GM12878 (cell line): ENCODE measurements at regions not wholly inside any gene's neighbourhood (a gene's known extent, or its start where the extent isn't known, plus 50 kb on each side); places are given as distances from the start of the nearest gene placed in this dataset.
A peak's percentile ranks its signal among the peaks of the same experiment; 100 is the strongest.

Source experiments
- ATAC-seq: fragments of 200-7000 bp; cut with Tn5 transposase; 3 replicates; pipeline ENCODE4 v1.9.1; 2020; ENCODE audit warnings: mild to moderate bottlenecking, moderate library complexity
- BruUV-seq: library from RNA; stranded (reverse); fragments of 400-500 nt; replicated peaks from 2 replicates; lab custom pipeline; 2021; lab: Mats Ljungman, UMichigan
- CTCF ChIA-PET: fragments of 300-600 bp; sonication (Branson Sonifier 250); formaldehyde crosslinking; extraction: SDS; loops from one replicate; lab custom pipeline; 2021; ENCODE audit warnings: inconsistent platforms; lab: Yijun Ruan, JAX
- POLR2A ChIA-PET: fragments of 350-600 bp; formaldehyde crosslinking; extraction: SDS; loops from one replicate; lab custom pipeline; 2021; ENCODE audit warnings: inconsistent platforms; lab: Charles Lee
- RAD21 ChIA-PET: fragments of 300-600 bp; sonication (Branson Sonifier 250); formaldehyde crosslinking; loops from one replicate; lab custom pipeline; 2023; ENCODE audit warnings: antibody characterized with exemption; ENCODE audit not compliant: unreplicated experiment; lab: Charles Lee
- SMC1A ChIA-PET: fragments of 300-600 bp; sonication (Branson Sonifier 250); formaldehyde crosslinking; loops from one replicate; lab custom pipeline; 2023; ENCODE audit not compliant: unreplicated experiment, uncharacterized antibody; lab: Charles Lee
- DNase-seq: peaks from one replicate; pipeline ENCODE4 v3.0.0-alpha.2; 2011; ENCODE audit warnings: low read depth, low spot score
- FAIRE-seq: peaks from 3 replicates; lab custom pipeline; 2011; peaks lifted over from hg19 to GRCh38; lab: Jason Lieb, UNC
- H2AFZ ChIP-seq: 2 replicates; pipeline ENCODE4 v1.6.0; 2011; ENCODE audit warnings: low read depth, low read length, control low read depth; ENCODE audit not compliant: control insufficient read depth
- H3K27ac ChIP-seq: 2 replicates; pipeline ENCODE4 v1.5.1; 2011; ENCODE audit warnings: control low read depth; ENCODE audit not compliant: control insufficient read depth, insufficient read depth
- H3K27me3 ChIP-seq, 2 experiments: replicated peaks in 1 of 2; 2 replicates each; pipeline versions ENCODE4 v1.6.0 to v1.6.1; 2011; ENCODE audit warnings: low read length in 1 of 2; ENCODE audit not compliant: control insufficient read depth in 2 of 2, insufficient read depth in 2 of 2
- H3K36me3 ChIP-seq, 2 experiments: 2 replicates each; pipeline ENCODE4 v1.5.1; 2011; ENCODE audit warnings: low read length in 1 of 2; ENCODE audit not compliant: control insufficient read depth in 2 of 2, insufficient read depth in 2 of 2
- H3K4me1 ChIP-seq: 2 replicates; pipeline ENCODE4 v1.6.1; 2011; ENCODE audit warnings: mild to moderate bottlenecking, low read length, moderate library complexity, mixed read lengths; ENCODE audit not compliant: control insufficient read depth, insufficient read depth
- H3K4me2 ChIP-seq: 2 replicates; pipeline ENCODE4 v1.6.0; 2011; ENCODE audit warnings: control low read depth; ENCODE audit not compliant: control insufficient read depth, insufficient read depth
- H3K4me3 ChIP-seq: fragments of 200-600 bp; sonication (generic); 2 replicates; pipeline ENCODE4 v1.5.1; 2016
- H3K79me2 ChIP-seq: 2 replicates; pipeline ENCODE4 v1.6.0; 2011; ENCODE audit warnings: low read length; ENCODE audit not compliant: control insufficient read depth, insufficient read depth
- H3K9ac ChIP-seq: 2 replicates; pipeline ENCODE4 v1.8.0; 2011; ENCODE audit warnings: low read length, control low read depth, mixed read lengths; ENCODE audit not compliant: control insufficient read depth, insufficient read depth
- H3K9me3 ChIP-seq: replicated peaks from 3 replicates; pipeline ENCODE4 v1.5.1; 2011; ENCODE audit warnings: mild to moderate bottlenecking, low read length; ENCODE audit not compliant: control insufficient read depth, insufficient read depth
- H4K20me1 ChIP-seq: 2 replicates; pipeline ENCODE4 v1.6.0; 2011; ENCODE audit not compliant: control insufficient read depth, insufficient read depth
- MTA2 ChIP-seq: fragments of 450-650 bp; IDR thresholded peaks from 2 replicates; pipeline ENCODE4 v1.6.1; 2016; ENCODE audit warnings: low read depth, mild to moderate bottlenecking, moderate library complexity
- NR2F1 ChIP-seq: fragments of 450-650 bp; conservative IDR thresholded peaks from 2 replicates; pipeline ENCODE4 v1.6.1; 2017; ENCODE audit warnings: mild to moderate bottlenecking
- RAD51 ChIP-seq: fragments of 450-650 bp; IDR thresholded peaks from 2 replicates; pipeline ENCODE4 v1.6.1; 2016; ENCODE audit warnings: moderate library complexity, mild to moderate bottlenecking, inconsistent platforms
- WGBS: methylation state at CpG from one replicate; pipeline ENCODE4 v1.1.6; 2016; ENCODE audit warnings: low lambda C conversion rate; ENCODE audit not compliant: insufficient replicate concordance, insufficient coverage; ENCODE audit errors: missing lambda C conversion rate; 5-methylcytosine and 5-hydroxymethylcytosine counted together
- in situ Hi-C: fragments of 300-500 bp; cut with MboI; formaldehyde crosslinking; loops from 9 replicates; pipeline ENCODE4 v1.14.3; 2018; ENCODE audit warnings: mixed read lengths
- intact Hi-C: fragments of 100-400 bp; cut with micrococcal nuclease; formaldehyde crosslinking; loops from one replicate; pipeline ENCODE4 v1.14.2; 2022; ENCODE audit not compliant: unreplicated experiment

GRCh38 chr14:98999345-98999744, 272.7 kb downstream of the BCL11B start:
- DNase-seq (no peak), ATAC-seq (no peak), FAIRE-seq (no peak)
- no peak overlapping the region for H3K27ac ChIP-seq
- H3K27me3 ChIP-seq, result no peaks in the 10 kb centered on the region
- ChIA-PET RAD21 (no interaction called here), POLR2A (no interaction called here), CTCF (no interaction called here), SMC1A (no interaction called here)
- intact Hi-C loops (no loop called here), in situ Hi-C loops (no loop called here)
- no peaks in the 10 kb centered on the region; the same call in 2 of the 3 replicates for H3K9me3 ChIP-seq
- BruUV-seq, result no TSS peak
- H3K4me3 ChIP-seq, result no peak overlapping the region
- no peak overlapping the region for H3K9ac ChIP-seq
- TF ChIP-seq NR2F1 (no peak), RAD51 (peak; percentile 49; the same call in 1 of the 2 replicates)
- no peaks in the 10 kb centered on the region for H4K20me1 ChIP-seq
- no peaks in the 10 kb centered on the region for H3K36me3 ChIP-seq
- no peak overlapping the region for H2AFZ ChIP-seq
- no peaks in the 10 kb centered on the region for H3K79me2 ChIP-seq
- H3K4me1 ChIP-seq, result no peaks in the 10 kb centered on the region
- WGBS, result 39% methylated on average over 9 of the region's 9 CpGs
- no peak overlapping the region for H3K4me2 ChIP-seq

DNA sequence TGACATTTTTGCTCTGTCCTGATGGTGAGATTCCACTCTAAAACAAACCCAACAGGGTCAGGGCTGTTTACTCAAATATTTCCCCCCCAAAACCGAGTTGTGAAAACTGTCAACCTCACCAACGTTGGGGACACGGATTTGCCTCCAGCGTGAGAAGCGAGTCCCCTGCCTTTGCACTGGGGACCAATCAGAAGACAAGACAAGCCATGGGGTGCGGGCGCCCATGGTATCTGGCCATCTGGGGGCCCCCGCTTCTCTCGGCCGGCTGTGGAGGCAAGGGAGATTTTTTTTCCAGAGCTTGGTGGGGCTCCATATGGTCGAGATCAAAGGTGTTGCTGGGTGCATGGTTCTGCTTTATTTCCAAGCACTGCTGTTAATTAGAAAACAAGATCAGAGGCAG, 272.1 kb downstream of the BCL11B start:
- no peaks in the 10 kb centered on the region; the same call in 2 of the 3 replicates for H3K9me3 ChIP-seq

More for the DNA sequence above, 272.1 kb downstream of the BCL11B start:
- ATAC-seq (no peak), DNase-seq (no peak), FAIRE-seq (no peak)
- no peaks in the 10 kb centered on the region for H3K79me2 ChIP-seq
- ChIA-PET CTCF (no interaction called here), POLR2A (no interaction called here), SMC1A (no interaction called here), RAD21 (no interaction called here)
- H4K20me1 ChIP-seq, result no peaks in the 10 kb centered on the region
- no peak for TF ChIP-seq MTA2
- no peak overlapping the region for H2AFZ ChIP-seq
- in situ Hi-C loops, result no loop called here
- 32% methylated on average over 11 of the region's 11 CpGs for WGBS
- intact Hi-C loops, result no loop called here
- no peak overlapping the region for H3K9ac ChIP-seq
- H3K4me1 ChIP-seq, result no peaks in the 10 kb centered on the region
- no peak overlapping the region for H3K27ac ChIP-seq
- no peak overlapping the region for H3K4me2 ChIP-seq
- H3K4me3 ChIP-seq, result no peak overlapping the region
- BruUV-seq, result no TSS peak
- H3K36me3 ChIP-seq, result no peaks in the 10 kb centered on the region
- H3K27me3 ChIP-seq, result no peaks in the 10 kb centered on the region
